ENCODE measurements at regions not wholly inside any gene's neighbourhood (a gene's known extent, or its start where the extent isn't known, plus 50 kb on each side); places are given as distances from the start of the nearest gene placed in this dataset.

DNA sequence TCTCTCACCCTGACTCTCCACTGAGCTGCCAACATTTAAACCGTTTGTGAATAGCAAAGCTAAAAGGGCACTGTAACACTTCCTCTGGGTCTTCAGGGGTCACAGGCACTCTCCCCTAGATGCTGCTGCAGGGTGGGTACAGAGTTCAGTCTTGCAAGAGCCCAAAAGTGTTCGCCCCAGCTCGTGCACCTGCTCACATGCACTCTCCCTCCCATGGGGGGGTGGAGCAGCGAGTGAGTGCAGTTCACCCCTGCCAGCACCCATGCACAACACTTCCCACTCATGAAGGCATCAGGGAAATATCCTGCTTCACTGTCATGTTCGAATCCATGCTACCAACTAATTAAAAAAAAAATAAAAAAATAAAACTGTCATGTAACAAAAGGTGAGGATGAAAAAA, 950.7 kb upstream of the PRR20A start:
- H3K36me3 Mint-ChIP-seq (ENCODE audit: insufficient read depth) = no peaks in the 10 kb centered on the region

DNA sequence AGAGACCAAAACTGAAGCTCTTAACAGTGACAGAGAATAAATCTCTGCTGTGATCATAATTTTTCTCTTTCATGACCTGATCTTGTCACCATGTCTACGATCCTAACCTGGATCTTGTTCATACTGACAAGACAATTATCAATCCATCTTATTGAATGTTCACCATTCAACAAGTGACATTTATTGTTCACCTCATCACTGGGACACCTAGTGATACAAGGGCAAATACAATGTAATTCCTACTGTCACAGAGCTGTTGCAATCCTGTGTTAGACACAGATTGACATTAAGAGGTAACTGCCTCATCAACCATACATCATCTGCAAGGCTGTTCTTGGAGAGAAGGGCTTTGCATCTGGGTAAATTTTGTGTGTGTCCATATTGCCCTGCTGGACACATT, 942.4 kb upstream of the PRR20A start:
- Mint-ChIP-seq H3K27ac (ENCODE audit: low read depth) (no peak overlapping the region), H3K4me1 (no peaks in the 10 kb centered on the region), H3K9me3 (peaks cover 18% of the 10 kb centered on the region), H3K27me3 (no peaks in the 10 kb centered on the region), H3K4me3 (no peak overlapping the region), H3K36me3 (ENCODE audit: insufficient read depth) (no peaks in the 10 kb centered on the region)
- DNase-seq (ENCODE audit: low spot score in 2 of 2) = no peak
- no peak for ATAC-seq (replicated peaks; ENCODE audit: extremely low read depth, poor library complexity, severe bottlenecking)

More for the DNA sequence above, 950.7 kb upstream of the PRR20A start:
- Mint-ChIP-seq H3K27ac (ENCODE audit: low read depth) (no peak overlapping the region), H3K9me3 (peaks cover 6% of the 10 kb centered on the region), H3K4me1 (no peaks in the 10 kb centered on the region), H3K27me3 (no peaks in the 10 kb centered on the region), H3K4me3 (no peak overlapping the region)
- no peak for ATAC-seq (replicated peaks; ENCODE audit: extremely low read depth, poor library complexity, severe bottlenecking)
- DNase-seq (ENCODE audit: low spot score in 2 of 2) = no peak

DNA sequence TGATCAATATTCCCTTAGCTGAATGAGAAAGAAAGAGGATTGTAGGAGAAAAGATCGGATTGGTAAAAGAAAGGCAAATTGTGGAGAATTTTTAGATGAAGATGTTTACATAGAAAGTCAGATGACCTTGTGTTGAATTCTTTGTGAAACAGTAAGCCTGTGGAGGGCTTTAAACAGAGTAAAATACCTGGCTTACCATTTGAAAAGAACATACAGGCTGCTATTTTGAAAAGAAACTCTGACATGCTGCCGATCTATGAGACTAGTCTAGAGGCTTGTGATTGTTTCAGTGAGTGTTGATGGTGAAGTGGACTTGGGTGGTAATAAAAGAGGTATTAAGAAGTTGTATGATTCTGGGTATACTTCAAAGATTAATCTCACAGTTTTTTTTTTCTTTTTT, 938.9 kb upstream of the PRR20A start:
- Mint-ChIP-seq H3K4me1 (no peaks in the 10 kb centered on the region), H3K27ac (ENCODE audit: low read depth) (no peak overlapping the region), H3K9me3 (peaks cover 17% of the 10 kb centered on the region), H3K4me3 (no peak overlapping the region), H3K27me3 (no peaks in the 10 kb centered on the region), H3K36me3 (ENCODE audit: insufficient read depth) (no peaks in the 10 kb centered on the region)
- DNase-seq (ENCODE audit: low spot score in 2 of 2) (no peak), ATAC-seq (replicated peaks; ENCODE audit: extremely low read depth, poor library complexity, severe bottlenecking) (no peak)

DNA sequence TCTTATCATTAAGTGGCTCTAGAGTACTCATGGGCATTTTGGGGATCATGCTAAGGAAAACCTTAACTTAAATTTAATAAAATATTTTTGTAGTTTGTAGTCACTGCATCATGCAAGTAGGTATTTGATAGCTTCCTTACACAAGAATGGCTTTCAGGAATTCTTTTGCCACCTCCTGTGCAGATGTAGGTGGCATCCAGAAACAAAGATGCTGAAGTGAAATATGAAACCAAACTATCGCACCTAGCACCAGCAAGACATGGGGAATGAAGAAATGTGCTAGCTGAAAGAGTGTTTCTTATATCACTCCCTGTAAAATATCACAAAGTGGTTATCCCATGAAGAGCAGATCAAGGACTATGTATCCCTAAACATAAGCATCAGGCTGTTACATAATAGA, 924.5 kb upstream of the PRR20A start:
- peaks cover 9% of the 10 kb centered on the region for H3K9me3 Mint-ChIP-seq
- no peak overlapping the region for H3K27ac Mint-ChIP-seq (ENCODE audit: low read depth)
- no peaks in the 10 kb centered on the region for H3K27me3 Mint-ChIP-seq
- no peak for ATAC-seq (replicated peaks; ENCODE audit: extremely low read depth, poor library complexity, severe bottlenecking)
- H3K36me3 Mint-ChIP-seq (ENCODE audit: insufficient read depth) = no peaks in the 10 kb centered on the region
- DNase-seq (ENCODE audit: low spot score in 2 of 2) = no peak
- no peak overlapping the region for H3K4me3 Mint-ChIP-seq
- H3K4me1 Mint-ChIP-seq = no peaks in the 10 kb centered on the region

DNA sequence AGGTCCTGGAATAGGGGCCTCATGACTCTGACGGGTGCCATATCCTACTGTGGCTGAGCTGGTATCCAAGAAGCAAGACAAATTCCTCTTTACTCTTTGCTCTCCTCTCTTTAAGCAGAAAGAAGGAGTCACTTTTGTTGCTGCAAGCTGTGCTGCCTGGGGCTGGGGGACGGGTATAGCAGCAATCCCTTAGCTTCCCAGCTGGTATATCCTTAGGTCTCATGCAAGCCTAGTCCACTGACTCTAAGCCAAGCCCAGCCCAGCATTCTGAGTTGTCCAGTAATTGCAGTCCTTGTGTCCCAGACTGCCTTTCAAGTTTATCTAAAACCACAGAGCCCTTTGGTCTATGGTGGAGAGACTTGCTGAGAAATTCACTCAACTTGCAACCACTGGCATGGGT, 893.0 kb upstream of the PRR20A start:
- H3K4me1 Mint-ChIP-seq = no peaks in the 10 kb centered on the region
- H3K27me3 Mint-ChIP-seq = no peaks in the 10 kb centered on the region
- peaks cover 43% of the 10 kb centered on the region for H3K9me3 Mint-ChIP-seq
- ATAC-seq (replicated peaks; ENCODE audit: extremely low read depth, poor library complexity, severe bottlenecking) (no peak), DNase-seq (ENCODE audit: low spot score in 2 of 2) (no peak)
- no peak overlapping the region for H3K27ac Mint-ChIP-seq (ENCODE audit: low read depth)
- no peak overlapping the region for H3K4me3 Mint-ChIP-seq
- no peaks in the 10 kb centered on the region for H3K36me3 Mint-ChIP-seq (ENCODE audit: insufficient read depth)

DNA sequence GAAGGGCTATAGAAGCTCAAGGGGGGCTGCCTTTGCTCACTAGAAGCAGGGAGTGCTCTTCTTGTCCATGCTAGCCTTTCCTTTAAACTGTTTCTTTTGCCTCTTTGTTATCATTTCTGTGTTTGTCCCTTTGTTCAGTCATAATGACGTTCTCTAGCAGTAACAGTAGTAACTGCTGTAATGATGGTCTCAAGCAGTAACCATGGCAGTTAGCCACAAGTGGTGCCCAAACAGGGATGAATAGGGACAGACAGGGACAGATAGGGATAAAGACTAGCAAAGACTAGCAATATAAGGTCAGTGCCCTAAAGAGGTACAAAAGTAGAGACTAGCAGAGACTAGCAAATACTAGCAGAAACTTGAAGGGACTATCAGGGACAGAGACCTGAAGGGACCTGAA, 869.0 kb upstream of the PRR20A start:
- H3K4me1 Mint-ChIP-seq = no peaks in the 10 kb centered on the region
- DNase-seq (ENCODE audit: low spot score in 2 of 2) (no peak), ATAC-seq (replicated peaks; ENCODE audit: extremely low read depth, poor library complexity, severe bottlenecking) (no peak)
- H3K4me3 Mint-ChIP-seq = no peak overlapping the region
- no peak overlapping the region for H3K27ac Mint-ChIP-seq (ENCODE audit: low read depth)
- no peaks in the 10 kb centered on the region for H3K27me3 Mint-ChIP-seq
- no peaks in the 10 kb centered on the region for H3K36me3 Mint-ChIP-seq (ENCODE audit: insufficient read depth)
- H3K9me3 Mint-ChIP-seq = peaks cover 27% of the 10 kb centered on the region

DNA sequence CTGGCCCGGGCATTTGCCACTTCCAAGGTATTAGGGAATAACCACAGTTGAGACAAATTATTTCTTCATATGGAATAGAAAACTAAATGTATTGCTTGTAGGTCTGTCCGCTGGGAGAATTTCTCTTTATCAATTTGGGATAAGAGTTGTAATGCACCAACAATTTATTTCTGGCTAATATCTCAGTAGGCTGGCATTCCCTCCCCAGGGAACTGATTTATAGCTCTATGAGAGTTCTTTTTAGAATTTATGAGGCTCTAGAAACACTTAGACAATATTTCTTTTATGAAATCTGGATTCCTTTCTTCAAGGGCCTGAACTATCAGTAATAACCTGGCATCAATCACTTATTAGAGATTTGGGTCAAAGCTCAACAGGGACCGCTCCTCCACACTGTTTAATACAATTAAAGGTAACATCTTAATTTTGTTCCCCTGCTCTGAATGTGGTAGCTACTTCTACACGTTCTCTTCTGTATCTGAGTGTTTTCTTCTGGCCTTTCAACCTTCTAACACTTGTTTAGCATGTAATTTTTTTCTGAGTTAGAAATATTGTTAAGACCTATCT, 857.4 kb upstream of the PRR20A start:
- no peaks in the 10 kb centered on the region for H3K27me3 Mint-ChIP-seq
- no peak for ATAC-seq (replicated peaks; ENCODE audit: extremely low read depth, poor library complexity, severe bottlenecking)
- H3K4me3 Mint-ChIP-seq = no peak overlapping the region
- peaks cover 22% of the 10 kb centered on the region for H3K9me3 Mint-ChIP-seq
- no peaks in the 10 kb centered on the region for H3K36me3 Mint-ChIP-seq (ENCODE audit: insufficient read depth)
- DNase-seq (ENCODE audit: low spot score in 2 of 2) = no peak
- H3K4me1 Mint-ChIP-seq = no peaks in the 10 kb centered on the region
- H3K27ac Mint-ChIP-seq (ENCODE audit: low read depth) = no peak overlapping the region

DNA sequence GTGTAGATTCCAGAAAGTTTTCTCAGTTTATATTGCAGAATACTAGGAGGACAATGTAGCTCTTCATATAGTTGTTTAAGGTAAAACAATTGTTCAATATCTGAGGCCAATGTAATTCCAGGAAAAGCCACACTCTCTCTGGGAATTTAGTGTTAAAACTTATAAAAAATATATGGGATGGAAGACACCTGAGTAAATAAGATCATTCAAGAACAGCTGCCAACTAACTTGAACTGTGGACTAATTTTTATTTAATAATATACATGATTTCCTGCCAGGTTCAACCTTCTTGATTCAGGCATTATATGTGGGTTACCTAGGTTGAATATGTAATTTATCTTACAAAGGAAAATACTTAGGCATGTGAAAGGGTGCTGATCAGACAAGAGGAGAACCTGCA, 841.1 kb upstream of the PRR20A start:
- ATAC-seq (replicated peaks; ENCODE audit: extremely low read depth, poor library complexity, severe bottlenecking) = no peak

DNA sequence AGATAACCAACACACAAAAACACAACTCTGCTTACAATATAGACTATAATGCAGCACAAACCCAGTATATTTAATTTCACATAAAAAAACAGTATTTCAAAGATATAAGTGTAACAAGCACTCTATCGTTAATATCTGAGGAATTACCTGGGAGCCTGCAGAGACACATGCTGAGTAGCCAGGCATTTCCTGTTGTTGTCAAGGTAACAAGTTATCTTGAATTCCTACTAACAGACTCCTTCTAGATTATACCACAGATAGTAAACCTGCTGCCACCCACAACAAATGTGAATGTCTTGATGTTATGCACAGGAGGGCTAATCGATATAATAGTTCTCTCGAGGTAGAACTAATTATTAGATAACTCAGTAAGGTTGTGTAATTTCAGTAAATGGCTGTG, 826.0 kb upstream of the PRR20A start:
- DNase-seq (ENCODE audit: low spot score in 2 of 2) = no peak
- Mint-ChIP-seq H3K27me3 (no peaks in the 10 kb centered on the region), H3K36me3 (ENCODE audit: insufficient read depth) (no peaks in the 10 kb centered on the region), H3K4me1 (no peaks in the 10 kb centered on the region), H3K4me3 (no peak overlapping the region), H3K27ac (ENCODE audit: low read depth) (no peak overlapping the region), H3K9me3 (peaks cover 31% of the 10 kb centered on the region)
- no peak for ATAC-seq (replicated peaks; ENCODE audit: extremely low read depth, poor library complexity, severe bottlenecking)

More for the DNA sequence above, 841.1 kb upstream of the PRR20A start:
- Mint-ChIP-seq H3K4me1 (no peaks in the 10 kb centered on the region), H3K36me3 (ENCODE audit: insufficient read depth) (no peaks in the 10 kb centered on the region), H3K27me3 (no peaks in the 10 kb centered on the region), H3K4me3 (no peak overlapping the region), H3K27ac (ENCODE audit: low read depth) (no peak overlapping the region), H3K9me3 (peaks cover 5% of the 10 kb centered on the region)
- DNase-seq (ENCODE audit: low spot score in 2 of 2) = no peak

DNA sequence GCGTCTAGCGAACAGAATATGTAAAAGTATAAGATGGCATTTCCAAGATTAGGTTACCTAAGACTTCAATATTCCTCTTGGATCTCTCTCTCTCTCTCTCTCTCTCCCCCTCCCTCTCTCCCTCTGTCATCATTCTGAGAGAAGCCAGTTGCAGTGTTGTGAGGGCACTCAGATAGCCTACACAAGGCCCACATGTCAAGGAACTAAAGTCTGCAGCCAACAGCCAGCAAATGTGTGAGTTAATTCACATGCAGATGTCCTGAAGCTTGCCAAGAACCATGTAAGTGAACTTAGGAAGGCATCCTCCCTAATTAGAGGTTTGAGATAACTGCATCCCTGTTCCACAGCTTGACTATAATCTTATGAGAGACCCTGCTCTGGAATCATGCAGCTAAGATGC, 822.9 kb upstream of the PRR20A start:
- no peak overlapping the region for H3K27ac Mint-ChIP-seq (ENCODE audit: low read depth)
- no peaks in the 10 kb centered on the region for H3K4me1 Mint-ChIP-seq
- H3K36me3 Mint-ChIP-seq (ENCODE audit: insufficient read depth) = no peaks in the 10 kb centered on the region
- DNase-seq (ENCODE audit: low spot score in 2 of 2) = no peak
- no peak for ATAC-seq (replicated peaks; ENCODE audit: extremely low read depth, poor library complexity, severe bottlenecking)
- H3K27me3 Mint-ChIP-seq = no peaks in the 10 kb centered on the region
- no peak overlapping the region for H3K4me3 Mint-ChIP-seq
- peaks cover 27% of the 10 kb centered on the region for H3K9me3 Mint-ChIP-seq

DNA sequence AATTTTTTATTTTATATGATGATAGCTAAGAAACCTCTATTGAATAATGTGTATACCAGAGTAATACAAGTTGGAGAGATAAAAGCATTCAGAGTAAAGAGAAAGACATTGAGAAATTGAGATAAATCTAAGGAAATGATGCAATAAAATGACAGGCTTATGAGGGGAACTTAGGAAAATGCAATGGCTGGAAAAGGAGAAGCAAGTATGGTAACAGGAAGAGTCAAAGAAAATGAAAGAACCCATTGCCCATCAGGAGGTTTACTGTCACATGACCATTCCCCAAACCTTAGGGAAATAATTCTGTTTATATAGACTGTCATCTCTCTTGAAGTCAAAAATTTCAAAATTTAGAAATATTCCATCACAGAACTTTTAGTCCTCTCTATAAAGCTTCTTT, 808.0 kb upstream of the PRR20A start:
- Mint-ChIP-seq H3K27ac (ENCODE audit: low read depth) (no peak overlapping the region), H3K36me3 (ENCODE audit: insufficient read depth) (no peaks in the 10 kb centered on the region), H3K4me1 (no peaks in the 10 kb centered on the region), H3K9me3 (peaks cover 7% of the 10 kb centered on the region), H3K27me3 (no peaks in the 10 kb centered on the region), H3K4me3 (no peak overlapping the region)
- DNase-seq (ENCODE audit: low spot score in 2 of 2) (no peak), ATAC-seq (replicated peaks; ENCODE audit: extremely low read depth, poor library complexity, severe bottlenecking) (no peak)

DNA sequence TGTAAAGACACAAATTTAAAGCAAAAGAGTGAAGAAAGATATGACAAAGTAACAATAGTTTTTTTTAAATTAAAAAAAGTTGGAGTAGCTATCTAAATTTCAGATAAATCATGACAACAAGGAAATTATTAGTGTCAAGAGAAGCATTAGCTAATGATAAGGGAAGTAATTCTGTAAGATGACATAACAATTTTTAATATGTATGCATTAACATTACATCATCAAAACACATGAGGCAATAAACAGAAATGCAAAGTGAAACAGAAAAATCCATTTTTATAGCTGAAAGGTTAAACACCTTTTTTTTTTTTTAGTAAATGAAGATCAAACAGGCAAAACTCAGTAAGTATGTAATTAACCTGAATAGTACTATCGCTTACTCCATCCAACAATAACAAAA, 804.9 kb upstream of the PRR20A start:
- H3K27ac Mint-ChIP-seq (ENCODE audit: low read depth) = no peak overlapping the region
- H3K36me3 Mint-ChIP-seq (ENCODE audit: insufficient read depth) = no peaks in the 10 kb centered on the region
- H3K27me3 Mint-ChIP-seq = no peaks in the 10 kb centered on the region
- H3K4me3 Mint-ChIP-seq = no peak overlapping the region
- no peaks in the 10 kb centered on the region for H3K4me1 Mint-ChIP-seq
- DNase-seq (ENCODE audit: low spot score in 2 of 2) (no peak), ATAC-seq (replicated peaks; ENCODE audit: extremely low read depth, poor library complexity, severe bottlenecking) (no peak)
- peaks cover 21% of the 10 kb centered on the region for H3K9me3 Mint-ChIP-seq

DNA sequence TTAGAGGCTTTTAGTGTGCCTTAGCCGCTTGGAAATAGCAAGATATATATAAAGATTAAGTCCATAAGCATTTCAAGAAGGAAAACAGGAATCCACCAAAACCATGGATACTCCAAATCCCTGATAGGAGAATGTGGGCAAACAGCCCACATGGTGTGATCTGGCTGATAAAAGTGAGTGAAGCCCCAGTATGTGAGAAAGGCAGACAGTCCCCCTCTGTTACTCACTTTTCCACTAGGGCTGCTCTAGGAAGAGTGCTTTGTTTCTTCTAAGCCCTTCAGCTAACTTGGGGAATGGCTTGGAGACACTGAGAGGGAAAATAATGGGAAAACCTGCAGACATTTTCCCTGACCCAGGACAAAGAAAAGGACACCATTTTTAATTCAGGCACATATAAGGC, 802.3 kb upstream of the PRR20A start:
- no peaks in the 10 kb centered on the region for H3K4me1 Mint-ChIP-seq
- H3K9me3 Mint-ChIP-seq = peaks cover 37% of the 10 kb centered on the region
- H3K4me3 Mint-ChIP-seq = no peak overlapping the region
- ATAC-seq (replicated peaks; ENCODE audit: extremely low read depth, poor library complexity, severe bottlenecking) (no peak), DNase-seq (ENCODE audit: low spot score in 2 of 2) (no peak)
- no peaks in the 10 kb centered on the region for H3K27me3 Mint-ChIP-seq
- no peak overlapping the region for H3K27ac Mint-ChIP-seq (ENCODE audit: low read depth)
- H3K36me3 Mint-ChIP-seq (ENCODE audit: insufficient read depth) = no peaks in the 10 kb centered on the region

DNA sequence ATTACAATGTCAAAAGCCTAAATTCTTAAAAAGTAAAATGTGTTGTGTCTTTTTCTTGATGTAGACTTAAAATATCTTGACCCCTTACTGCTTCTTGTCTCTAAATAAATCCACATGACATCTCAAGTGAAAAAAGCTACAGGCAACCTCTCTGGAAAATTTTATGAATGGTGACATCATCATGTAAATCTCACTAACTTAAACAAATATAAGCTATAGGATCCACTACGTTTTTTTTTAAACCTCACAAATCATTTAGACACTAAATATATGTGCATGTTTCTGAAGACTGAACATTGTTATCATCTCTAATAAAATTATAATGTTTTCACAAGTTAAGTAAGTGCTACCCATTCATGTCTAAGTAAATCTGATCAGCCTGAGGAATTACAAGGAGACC, 793.7 kb upstream of the PRR20A start:
- ATAC-seq (replicated peaks; ENCODE audit: extremely low read depth, poor library complexity, severe bottlenecking) (no peak), DNase-seq (ENCODE audit: low spot score in 2 of 2) (no peak)
- H3K9me3 Mint-ChIP-seq = peaks cover 17% of the 10 kb centered on the region
- H3K36me3 Mint-ChIP-seq (ENCODE audit: insufficient read depth) = no peaks in the 10 kb centered on the region
- H3K4me1 Mint-ChIP-seq = no peaks in the 10 kb centered on the region
- no peaks in the 10 kb centered on the region for H3K27me3 Mint-ChIP-seq
- H3K27ac Mint-ChIP-seq (ENCODE audit: low read depth) = no peak overlapping the region
- H3K4me3 Mint-ChIP-seq = no peak overlapping the region

Data from central memory CD8-positive, alpha-beta T cell (primary cell).